SKM-1 treated with dmso at 0.1 percent for 144 hours (cell line): ENCODE measurements at regions not wholly inside any gene's neighbourhood (a gene's known extent, or its start where the extent isn't known, plus 50 kb on each side); places are given as distances from the start of the nearest gene placed in this dataset.

Source experiments
- DNase-seq: peaks from one replicate; lab custom pipeline; 2025; ENCODE audit not compliant: unreplicated experiment; lab: John Stamatoyannopoulos, UW

- no peak for DNase-seq
Observed at GRCh38 chr9:88233091-88233490, 94.8 kb upstream of the SPATA31C2 start.

- DNase-seq: no peak
Observed at GRCh38 chr9:88230612-88231011, 92.3 kb upstream of the SPATA31C2 start.

- DNase-seq: no peak
Observed at GRCh38 chr9:88229434-88229833, 91.2 kb upstream of the SPATA31C2 start.

DNA sequence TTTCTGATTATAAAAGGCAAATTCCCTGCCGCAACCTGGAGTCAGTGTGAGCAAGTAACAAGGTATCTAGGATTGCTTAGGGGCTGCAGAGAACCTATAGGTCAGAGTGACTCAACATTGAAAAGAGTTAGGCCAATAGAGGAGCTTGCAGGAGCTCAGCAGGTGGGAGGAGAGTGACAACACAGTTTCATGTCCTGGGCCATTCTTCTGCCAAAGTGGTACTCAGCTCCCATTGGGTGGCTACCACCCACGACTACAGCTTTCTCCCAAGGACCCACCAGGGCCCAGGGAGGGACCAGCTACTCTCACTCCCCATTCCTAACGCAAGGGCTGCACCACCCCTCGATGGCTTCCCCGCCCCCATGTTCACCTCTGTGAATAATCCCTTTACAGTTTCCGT lies 86.7 kb upstream of the SPATA31C2 start:
- DNase-seq: no peak

DNA sequence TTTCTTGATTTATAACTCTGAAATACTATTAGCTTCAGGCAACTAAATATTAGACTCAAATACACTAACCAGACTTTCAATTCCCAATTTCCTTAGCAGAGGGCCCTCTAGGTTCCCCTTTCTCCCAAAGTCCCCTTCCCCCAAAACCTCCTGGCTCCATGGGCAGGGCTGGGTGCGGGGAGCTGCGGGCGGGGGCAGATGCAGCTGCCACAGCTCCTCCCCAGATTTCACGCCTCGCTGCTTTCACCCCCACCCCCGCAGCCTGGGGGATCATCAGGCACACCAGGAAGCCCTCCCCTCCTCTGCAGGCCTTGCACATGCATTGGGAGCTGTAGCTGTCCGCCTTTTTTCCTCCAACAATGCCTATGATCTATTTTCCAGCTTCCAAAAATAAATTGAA lies 82.8 kb upstream of the SPATA31C2 start:
- DNase-seq: no peak

- no peak for DNase-seq
Observed at GRCh38 chr9:88220652-88221051, 82.4 kb upstream of the SPATA31C2 start.

- no peak for DNase-seq
Observed at GRCh38 chr9:88219601-88220000, 81.3 kb upstream of the SPATA31C2 start.

GRCh38 chr9:88218726-88219125 lies 80.5 kb upstream of the SPATA31C2 start:
- no peak for DNase-seq

DNA sequence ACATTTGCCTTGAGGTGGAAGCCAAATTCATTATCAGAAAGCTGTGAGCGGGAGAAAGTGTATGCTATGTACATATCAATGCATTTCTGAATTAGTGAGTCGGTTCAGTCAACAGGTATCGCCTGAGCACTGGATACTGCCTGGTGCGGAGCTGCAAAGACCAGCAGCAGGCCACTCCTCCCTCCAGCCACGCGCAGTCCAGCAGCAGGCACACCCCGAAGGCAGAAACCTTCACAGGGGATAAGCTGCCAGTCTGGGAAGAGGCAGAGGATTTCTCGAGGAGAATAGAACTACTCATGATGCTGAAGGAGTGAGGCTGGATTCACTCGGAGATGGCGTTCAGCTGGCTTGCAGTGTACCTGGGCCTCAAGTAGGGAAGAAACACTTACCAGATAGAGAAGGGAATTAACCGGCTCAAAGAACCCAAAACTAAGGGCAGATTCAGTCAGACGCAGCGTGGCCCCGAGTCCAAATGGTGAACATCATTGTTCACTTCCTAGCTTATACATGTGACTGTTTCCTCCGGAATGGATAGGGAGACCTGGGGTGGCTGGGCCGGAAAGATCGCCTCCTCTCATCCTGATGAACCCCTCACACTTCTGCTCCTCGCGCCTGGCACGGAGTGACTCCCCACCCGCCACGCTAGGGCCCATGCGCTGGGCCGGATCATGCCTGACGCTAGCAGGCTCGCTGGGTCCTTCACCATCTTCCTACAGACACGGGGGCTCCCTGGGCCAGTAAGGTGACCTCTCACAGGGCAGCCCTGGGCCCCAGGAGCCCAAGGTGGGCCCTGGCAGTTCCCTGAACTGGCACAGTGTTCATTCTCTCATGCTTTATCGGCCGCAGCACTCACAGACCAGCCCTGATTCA lies 78.1 kb upstream of the SPATA31C2 start:
- DNase-seq: no peak

DNA sequence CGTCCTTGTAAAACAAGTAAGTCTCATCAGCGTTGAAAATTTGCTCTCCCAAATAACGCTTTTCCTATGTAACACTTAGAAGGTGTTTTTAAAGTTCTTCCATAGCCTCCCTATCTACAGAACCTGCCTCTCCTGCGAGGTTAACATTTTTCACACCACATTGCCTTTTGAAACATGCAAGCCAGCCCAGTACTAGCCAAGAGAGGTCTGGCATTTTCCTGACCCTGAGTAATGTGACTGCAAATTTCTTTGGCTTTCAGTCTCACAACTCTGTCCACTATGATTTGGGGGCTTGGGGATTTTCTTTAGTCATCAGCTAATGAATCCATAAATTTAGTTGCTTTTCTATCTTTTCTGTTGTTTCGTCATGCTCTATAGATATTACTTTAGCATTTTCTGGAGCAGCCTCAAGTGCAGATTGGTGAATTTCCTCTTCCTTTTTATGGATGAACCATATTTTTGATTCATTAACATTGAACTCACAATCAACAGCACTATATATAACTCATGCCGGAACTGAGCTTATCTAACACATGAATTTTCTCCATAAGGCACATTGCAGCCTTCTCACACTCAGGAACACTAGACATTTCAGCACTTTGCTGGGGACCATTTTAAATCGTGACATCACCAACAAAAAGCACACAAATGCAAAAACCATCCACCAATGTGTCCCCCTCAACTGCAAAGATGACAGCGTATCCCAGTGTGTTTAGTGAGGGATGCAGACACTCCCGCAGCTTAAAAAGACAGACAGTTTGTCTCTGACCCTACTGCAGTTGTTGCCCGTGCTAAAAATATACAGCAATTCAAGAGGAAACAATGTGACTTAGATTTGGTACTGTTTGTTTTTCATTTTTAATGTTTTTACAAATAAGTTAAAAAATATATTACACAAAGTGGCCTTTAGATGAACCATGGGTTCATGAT lies 77.2 kb upstream of the SPATA31C2 start:
- no peak for DNase-seq

GRCh38 chr9:88202321-88202720 lies 64.0 kb upstream of the SPATA31C2 start:
- no peak for DNase-seq

DNA sequence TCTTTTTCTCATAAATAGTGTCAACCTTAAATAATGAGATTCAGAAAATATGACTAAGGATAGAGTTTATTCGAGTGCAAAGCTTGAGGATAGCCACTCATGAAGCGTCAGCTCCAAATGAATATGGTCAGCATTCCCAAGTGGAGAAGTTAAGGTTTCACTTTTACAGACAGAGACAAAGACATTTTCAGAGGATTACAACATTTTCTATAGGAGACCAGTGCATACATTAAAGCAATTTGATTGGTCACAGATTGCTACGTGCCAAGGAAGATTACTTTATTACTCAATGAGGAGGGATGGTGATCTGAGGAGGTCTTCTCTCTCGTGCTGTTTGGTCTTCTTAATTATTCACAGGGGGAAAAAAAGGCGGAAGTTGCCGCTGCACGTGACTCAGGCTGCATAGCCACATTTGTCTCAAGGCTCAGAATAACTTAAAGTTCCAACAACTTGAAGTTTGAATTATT lies 60.1 kb upstream of the SPATA31C2 start:
- DNase-seq: no peak

DNA sequence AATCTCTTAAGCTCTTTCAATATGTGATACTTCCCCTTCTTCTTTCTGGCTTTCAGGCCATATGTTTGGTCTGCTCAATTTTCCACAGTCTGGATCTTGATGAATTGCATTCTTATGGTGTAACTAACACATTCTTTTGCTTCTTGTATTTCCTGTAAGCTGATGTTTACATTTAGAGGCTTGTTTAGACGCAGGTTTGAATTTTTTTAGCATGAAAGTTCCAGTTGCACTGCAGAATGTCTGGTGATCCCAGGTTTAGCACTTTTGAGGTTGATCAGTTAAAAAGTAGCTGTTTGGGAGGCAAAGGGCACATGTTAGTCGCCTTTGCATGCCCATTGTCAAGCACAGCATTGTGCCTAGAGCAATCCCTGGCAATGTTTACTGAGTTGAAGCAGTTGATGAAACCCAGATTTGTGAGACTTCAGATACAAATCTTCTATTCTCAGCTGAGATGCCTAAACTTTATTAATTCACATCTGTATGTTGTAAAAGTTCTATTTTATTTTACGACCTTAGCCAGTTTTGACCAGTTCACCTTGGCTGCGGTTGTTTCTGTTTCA lies 59.6 kb upstream of the SPATA31C2 start:
- DNase-seq: no peak

DNA sequence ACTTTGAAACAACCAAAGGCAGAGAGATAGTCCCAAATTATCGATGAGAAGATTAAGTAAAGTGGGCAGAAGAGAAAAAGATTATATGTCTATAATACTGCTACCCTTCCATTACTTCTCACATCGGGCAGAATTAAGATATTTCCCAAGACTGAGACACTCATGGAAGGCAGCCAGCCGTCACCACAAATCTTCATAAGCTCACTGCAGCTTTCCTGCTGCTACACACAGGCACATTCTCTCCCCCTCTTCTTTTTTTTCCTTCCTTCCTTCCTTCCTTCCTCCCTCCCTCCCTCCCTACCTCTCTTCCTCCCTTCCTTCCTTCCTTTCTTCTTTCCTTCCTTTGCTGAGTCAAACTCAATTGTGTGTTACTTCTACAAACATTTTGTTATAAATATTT lies 58.7 kb upstream of the SPATA31C2 start:
- DNase-seq: no peak

DNA sequence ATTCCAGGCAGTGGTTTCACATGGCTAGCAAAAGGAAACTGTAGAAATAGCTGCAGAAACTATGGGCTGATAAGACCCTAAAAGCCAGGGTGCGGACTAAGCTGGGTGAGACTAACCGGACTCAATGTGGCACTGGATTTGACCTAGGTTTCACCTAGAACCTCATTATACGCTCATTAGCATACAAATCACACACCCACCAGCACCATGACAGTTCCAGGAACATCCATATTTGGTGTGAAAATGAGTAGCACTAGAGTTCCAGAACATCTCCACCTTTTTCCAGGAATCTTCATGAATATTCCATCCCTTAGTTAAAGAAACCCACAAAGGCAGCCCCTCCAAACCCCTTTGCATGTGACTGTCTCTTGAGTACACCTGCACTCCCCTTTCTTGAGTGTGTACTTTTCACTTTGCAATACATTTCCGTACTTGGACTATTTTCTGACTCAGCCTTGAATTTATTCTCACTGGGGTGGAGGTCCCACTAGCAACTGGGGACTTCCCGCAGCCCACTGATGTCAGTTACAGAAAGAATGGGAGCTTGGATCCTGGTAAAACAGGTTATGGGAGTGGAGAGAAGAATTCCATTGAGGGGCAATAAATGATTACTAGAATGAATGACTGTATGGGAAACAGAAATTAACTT lies 58.0 kb upstream of the SPATA31C2 start:
- DNase-seq: no peak

GRCh38 chr9:88193766-88194165 lies 55.5 kb upstream of the SPATA31C2 start:
- DNase-seq: no peak

GRCh38 chr9:88191456-88191855 lies 53.2 kb upstream of the SPATA31C2 start:
- no peak for DNase-seq

GRCh38 chr9:88189371-88189770 lies 51.1 kb upstream of the SPATA31C2 start:
- DNase-seq: no peak
